ENCODE measurements at regions not wholly inside any gene's neighbourhood (a gene's known extent, or its start where the extent isn't known, plus 50 kb on each side); places are given as distances from the start of the nearest gene placed in this dataset. TPM values are rescaled to one million over a fixed set of nuclear protein-coding genes. Genes with fewer than 3 reads are reported as not detected.
"Not testable (repeated sequence)": the region's sequence is repeated elsewhere in the genome, so short reads cannot be mapped to it uniquely, and the experiment has no call there.

DNA sequence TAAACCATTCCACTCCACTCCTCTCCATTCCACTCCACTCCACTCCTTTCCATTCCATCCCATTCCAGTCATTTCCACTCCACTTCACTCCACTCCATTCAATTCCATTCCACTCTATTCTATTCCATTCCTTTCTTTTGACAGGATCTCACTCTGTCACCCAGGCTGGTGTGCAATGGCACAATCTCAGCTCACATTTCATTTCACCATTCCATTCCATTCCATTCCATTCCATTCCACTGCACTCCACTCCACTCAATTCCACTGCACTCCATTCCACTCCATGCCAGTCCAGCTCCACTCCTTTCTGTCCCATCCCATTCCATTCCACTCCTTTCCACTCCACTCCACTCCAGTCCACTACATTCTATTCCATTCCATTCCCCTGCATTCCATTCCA, 638.6 kb downstream of the TP53TG3F start:
- H3K4me1 ChIP-seq (ENCODE audit: insufficient read depth, low read length); H3K4me2 ChIP-seq (ENCODE audit: insufficient read depth, low read length); H3K79me2 ChIP-seq (ENCODE audit: insufficient read depth, low read length); DNase-seq (ENCODE audit: insufficient read length, low spot score, missing footprints); H4K20me1 ChIP-seq (ENCODE audit: insufficient read depth, low read length); H2AFZ ChIP-seq (ENCODE audit: low read length); H3K27me3 ChIP-seq (ENCODE audit: insufficient read depth, low read length); H3K27ac ChIP-seq (ENCODE audit: low read depth, low read length); H3K36me3 ChIP-seq (ENCODE audit: insufficient read depth, low read length); H3K4me3 ChIP-seq (ENCODE audit: insufficient read depth, low read length): not testable (repeated sequence)
- peaks cover 15% of the 10 kb centered on the region for H3K9me3 ChIP-seq (ENCODE audit: low read depth, low read length)

DNA sequence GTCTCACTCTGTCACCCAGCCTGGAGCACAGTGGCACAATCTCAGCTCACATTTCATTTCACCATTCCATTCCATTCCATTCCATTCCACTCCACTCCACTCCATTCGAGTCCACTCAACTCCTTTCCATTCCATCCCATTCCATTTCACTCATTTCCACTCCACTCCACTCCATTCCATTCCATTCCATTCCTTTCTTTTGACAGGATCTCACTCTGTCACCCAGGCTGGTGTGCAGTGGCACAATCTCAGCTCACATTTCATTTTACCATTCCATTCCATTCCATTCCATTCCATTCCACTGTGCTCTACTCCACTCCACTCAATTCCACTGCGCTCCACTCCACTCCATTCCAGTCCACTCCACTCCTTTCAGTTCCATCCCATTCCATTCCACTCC, 639.6 kb downstream of the TP53TG3F start:
- DNase-seq (ENCODE audit: insufficient read length, low spot score, missing footprints); H3K27ac ChIP-seq (ENCODE audit: low read depth, low read length); H3K79me2 ChIP-seq (ENCODE audit: insufficient read depth, low read length); H4K20me1 ChIP-seq (ENCODE audit: insufficient read depth, low read length); H3K4me1 ChIP-seq (ENCODE audit: insufficient read depth, low read length); H3K4me2 ChIP-seq (ENCODE audit: insufficient read depth, low read length); H3K36me3 ChIP-seq (ENCODE audit: insufficient read depth, low read length); H3K4me3 ChIP-seq (ENCODE audit: insufficient read depth, low read length); H2AFZ ChIP-seq (ENCODE audit: low read length); H3K27me3 ChIP-seq (ENCODE audit: insufficient read depth, low read length): not testable (repeated sequence)
- peaks cover 15% of the 10 kb centered on the region for H3K9me3 ChIP-seq (ENCODE audit: low read depth, low read length)

Small RNAs in the stretch of these regions (small RNA-seq; reads per million reads assigned to genes)
- not detected for gene AC133561.3
- not detected for gene AC133561.4
- not detected for gene AC140658.4
